ENCODE measurements at regions not wholly inside any gene's neighbourhood (a gene's known extent, or its start where the extent isn't known, plus 50 kb on each side); places are given as distances from the start of the nearest gene placed in this dataset.

DNA sequence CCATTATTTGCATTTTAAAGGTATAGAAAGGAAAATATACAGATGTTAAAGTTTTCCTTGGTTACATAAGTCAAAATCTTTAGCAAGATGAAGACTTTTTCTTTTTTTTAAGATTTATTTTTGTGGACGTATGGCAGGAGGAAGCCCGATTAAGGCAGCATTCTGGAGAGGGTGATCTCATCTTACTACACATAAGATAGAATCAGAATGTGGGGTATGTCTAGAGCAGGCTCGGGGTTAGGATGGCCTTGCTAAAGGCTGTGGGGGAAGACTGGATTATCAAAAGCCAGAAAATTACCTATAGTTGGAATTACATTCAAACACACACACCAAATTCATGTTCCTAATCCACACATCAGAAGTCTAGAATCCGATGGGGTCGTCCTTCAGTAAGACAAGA, 79.6 kb upstream of the OTOGL start:
- WGBS (ENCODE audit: low lambda C conversion rate): 48% methylated on average over 5 of the region's 5 CpGs

More for the DNA sequence above, 79.6 kb upstream of the OTOGL start:
- POLR2A ChIA-PET: no interaction called here
- H3K4me1 ChIP-seq (ENCODE audit: control insufficient read depth in 1 of 2, insufficient read depth in 2 of 2, low read depth in 1 of 2, low read length in 1 of 2): peaks cover 0 to 3% of the 10 kb centered on the region in 2 experiments; a peak in 2 of 4 replicates
- no peaks in the 10 kb centered on the region for H4K20me1 ChIP-seq (ENCODE audit: insufficient read depth)
- TF ChIP-seq NFIC (IDR thresholded peaks at IDR 0.05; ENCODE audit: borderline replicate concordance): no peak
- no peak for TF ChIP-seq MEF2A (IDR thresholded peaks at IDR 0.05; ENCODE audit: borderline replicate concordance, low read depth)
- TF ChIP-seq TCF12 (IDR thresholded peaks at IDR 0.05): no peak
- TF ChIP-seq, protein P1, sequence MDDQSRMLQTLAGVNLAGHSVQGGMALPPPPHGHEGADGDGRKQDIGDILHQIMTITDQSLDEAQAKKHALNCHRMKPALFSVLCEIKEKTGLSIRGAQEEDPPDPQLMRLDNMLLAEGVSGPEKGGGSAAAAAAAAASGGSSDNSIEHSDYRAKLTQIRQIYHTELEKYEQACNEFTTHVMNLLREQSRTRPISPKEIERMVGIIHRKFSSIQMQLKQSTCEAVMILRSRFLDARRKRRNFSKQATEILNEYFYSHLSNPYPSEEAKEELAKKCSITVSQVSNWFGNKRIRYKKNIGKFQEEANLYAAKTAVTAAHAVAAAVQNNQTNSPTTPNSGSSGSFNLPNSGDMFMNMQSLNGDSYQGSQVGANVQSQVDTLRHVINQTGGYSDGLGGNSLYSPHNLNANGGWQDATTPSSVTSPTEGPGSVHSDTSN (IDR thresholded peaks at IDR 0.05): no peak
- TF ChIP-seq, protein P2, sequence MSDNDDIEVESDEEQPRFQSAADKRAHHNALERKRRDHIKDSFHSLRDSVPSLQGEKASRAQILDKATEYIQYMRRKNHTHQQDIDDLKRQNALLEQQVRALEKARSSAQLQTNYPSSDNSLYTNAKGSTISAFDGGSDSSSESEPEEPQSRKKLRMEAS (IDR thresholded peaks at IDR 0.05; ENCODE audit: low read depth): no peak
- TF ChIP-seq ELF1 (IDR thresholded peaks at IDR 0.05): no peak
- TF ChIP-seq CHD2 (IDR thresholded peaks at IDR 0.05; ENCODE audit: low read length, partially characterized antibody): no peak
- TF ChIP-seq RFX5 (IDR thresholded peaks at IDR 0.05; ENCODE audit: low read length): no peak
- TF ChIP-seq, protein P3, sequence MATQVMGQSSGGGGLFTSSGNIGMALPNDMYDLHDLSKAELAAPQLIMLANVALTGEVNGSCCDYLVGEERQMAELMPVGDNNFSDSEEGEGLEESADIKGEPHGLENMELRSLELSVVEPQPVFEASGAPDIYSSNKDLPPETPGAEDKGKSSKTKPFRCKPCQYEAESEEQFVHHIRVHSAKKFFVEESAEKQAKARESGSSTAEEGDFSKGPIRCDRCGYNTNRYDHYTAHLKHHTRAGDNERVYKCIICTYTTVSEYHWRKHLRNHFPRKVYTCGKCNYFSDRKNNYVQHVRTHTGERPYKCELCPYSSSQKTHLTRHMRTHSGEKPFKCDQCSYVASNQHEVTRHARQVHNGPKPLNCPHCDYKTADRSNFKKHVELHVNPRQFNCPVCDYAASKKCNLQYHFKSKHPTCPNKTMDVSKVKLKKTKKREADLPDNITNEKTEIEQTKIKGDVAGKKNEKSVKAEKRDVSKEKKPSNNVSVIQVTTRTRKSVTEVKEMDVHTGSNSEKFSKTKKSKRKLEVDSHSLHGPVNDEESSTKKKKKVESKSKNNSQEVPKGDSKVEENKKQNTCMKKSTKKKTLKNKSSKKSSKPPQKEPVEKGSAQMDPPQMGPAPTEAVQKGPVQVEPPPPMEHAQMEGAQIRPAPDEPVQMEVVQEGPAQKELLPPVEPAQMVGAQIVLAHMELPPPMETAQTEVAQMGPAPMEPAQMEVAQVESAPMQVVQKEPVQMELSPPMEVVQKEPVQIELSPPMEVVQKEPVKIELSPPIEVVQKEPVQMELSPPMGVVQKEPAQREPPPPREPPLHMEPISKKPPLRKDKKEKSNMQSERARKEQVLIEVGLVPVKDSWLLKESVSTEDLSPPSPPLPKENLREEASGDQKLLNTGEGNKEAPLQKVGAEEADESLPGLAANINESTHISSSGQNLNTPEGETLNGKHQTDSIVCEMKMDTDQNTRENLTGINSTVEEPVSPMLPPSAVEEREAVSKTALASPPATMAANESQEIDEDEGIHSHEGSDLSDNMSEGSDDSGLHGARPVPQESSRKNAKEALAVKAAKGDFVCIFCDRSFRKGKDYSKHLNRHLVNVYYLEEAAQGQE (IDR thresholded peaks at IDR 0.05; ENCODE audit: low read depth, low read length): no peak
- TF ChIP-seq, protein P4, sequence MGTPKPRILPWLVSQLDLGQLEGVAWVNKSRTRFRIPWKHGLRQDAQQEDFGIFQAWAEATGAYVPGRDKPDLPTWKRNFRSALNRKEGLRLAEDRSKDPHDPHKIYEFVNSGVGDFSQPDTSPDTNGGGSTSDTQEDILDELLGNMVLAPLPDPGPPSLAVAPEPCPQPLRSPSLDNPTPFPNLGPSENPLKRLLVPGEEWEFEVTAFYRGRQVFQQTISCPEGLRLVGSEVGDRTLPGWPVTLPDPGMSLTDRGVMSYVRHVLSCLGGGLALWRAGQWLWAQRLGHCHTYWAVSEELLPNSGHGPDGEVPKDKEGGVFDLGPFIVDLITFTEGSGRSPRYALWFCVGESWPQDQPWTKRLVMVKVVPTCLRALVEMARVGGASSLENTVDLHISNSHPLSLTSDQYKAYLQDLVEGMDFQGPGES (IDR thresholded peaks at IDR 0.05; ENCODE audit: low read depth, low read length): no peak
- TF ChIP-seq GABPA (IDR thresholded peaks at IDR 0.05; ENCODE audit: low read depth): no peak
- no peak for TF ChIP-seq NRF1 (IDR thresholded peaks at IDR 0.05; ENCODE audit: low read depth, low read length)
- TF ChIP-seq RXRA (IDR thresholded peaks at IDR 0.05; ENCODE audit: borderline replicate concordance, low read depth): no peak
- TF ChIP-seq EP300 (IDR thresholded peaks at IDR 0.05; ENCODE audit: borderline replicate concordance in 1 of 2, low read depth in 1 of 2, low read length in 1 of 2): no peak
- H3K27ac ChIP-seq (ENCODE audit: low read depth in 2 of 2, low read length in 1 of 2): no peak overlapping the region
- no peak overlapping the region for H3K9ac ChIP-seq
- no peaks in the 10 kb centered on the region for H3K9me3 ChIP-seq
- CTCF ChIA-PET: no interaction called here
- no peak overlapping the region for H3K4me2 ChIP-seq
- peak overlapping the region; percentile 86; the same call in 1 of the 2 replicates for H2AFZ ChIP-seq (ENCODE audit: low read depth)
- no peaks in the 10 kb centered on the region for H3F3A ChIP-seq (replicated peaks; ENCODE audit: insufficient read depth)
- H3K4me3 ChIP-seq (ENCODE audit: low read depth in 2 of 2, low read length in 1 of 2): no peak overlapping the region
- H3K9me2 ChIP-seq: no peaks in the 10 kb centered on the region
- no peaks in the 10 kb centered on the region for H3K79me2 ChIP-seq (ENCODE audit: insufficient read depth)
- no peaks in the 10 kb centered on the region for H3K27me3 ChIP-seq (ENCODE audit: insufficient read depth)
- DNase-seq: no peak
- no peaks in the 10 kb centered on the region for H3K36me3 ChIP-seq (replicated peaks in 1 of 2; ENCODE audit: control insufficient read depth in 1 of 2, insufficient read depth in 2 of 2, low read length in 1 of 2)
